ENCODE measurements at regions not wholly inside any gene's neighbourhood (a gene's known extent, or its start where the extent isn't known, plus 50 kb on each side); places are given as distances from the start of the nearest gene placed in this dataset.

GRCh38 chr20:50417484-50418235, 92.5 kb upstream of the PTPN1 start:
- H4K20me1 ChIP-seq (ENCODE audit: insufficient read depth, low read length), result no peaks in the 10 kb centered on the region
- no peak for TF ChIP-seq EZH2 (IDR thresholded peaks at IDR 0.05; ENCODE audit: borderline replicate concordance, low read length)
- TF ChIP-seq, protein P1, sequence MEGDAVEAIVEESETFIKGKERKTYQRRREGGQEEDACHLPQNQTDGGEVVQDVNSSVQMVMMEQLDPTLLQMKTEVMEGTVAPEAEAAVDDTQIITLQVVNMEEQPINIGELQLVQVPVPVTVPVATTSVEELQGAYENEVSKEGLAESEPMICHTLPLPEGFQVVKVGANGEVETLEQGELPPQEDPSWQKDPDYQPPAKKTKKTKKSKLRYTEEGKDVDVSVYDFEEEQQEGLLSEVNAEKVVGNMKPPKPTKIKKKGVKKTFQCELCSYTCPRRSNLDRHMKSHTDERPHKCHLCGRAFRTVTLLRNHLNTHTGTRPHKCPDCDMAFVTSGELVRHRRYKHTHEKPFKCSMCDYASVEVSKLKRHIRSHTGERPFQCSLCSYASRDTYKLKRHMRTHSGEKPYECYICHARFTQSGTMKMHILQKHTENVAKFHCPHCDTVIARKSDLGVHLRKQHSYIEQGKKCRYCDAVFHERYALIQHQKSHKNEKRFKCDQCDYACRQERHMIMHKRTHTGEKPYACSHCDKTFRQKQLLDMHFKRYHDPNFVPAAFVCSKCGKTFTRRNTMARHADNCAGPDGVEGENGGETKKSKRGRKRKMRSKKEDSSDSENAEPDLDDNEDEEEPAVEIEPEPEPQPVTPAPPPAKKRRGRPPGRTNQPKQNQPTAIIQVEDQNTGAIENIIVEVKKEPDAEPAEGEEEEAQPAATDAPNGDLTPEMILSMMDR (IDR thresholded peaks at IDR 0.05; ENCODE audit: low read length), result no peak
- H3K36me3 ChIP-seq (ENCODE audit: insufficient read depth, low read length), result no peaks in the 10 kb centered on the region
- H3K9me2 ChIP-seq (ENCODE audit: low read depth, low read length), result no peaks in the 10 kb centered on the region
- H3K9ac ChIP-seq (ENCODE audit: low read length), result no peak overlapping the region
- no peaks in the 10 kb centered on the region for H3F3A ChIP-seq (ENCODE audit: insufficient read depth, low read length)
- H3K9me3 ChIP-seq (ENCODE audit: low read length), result 0 out of 2 replicates have a peak, but pooled peaks cover 2% of the 10 kb centered on the region
- no peak overlapping the region for H2AFZ ChIP-seq (ENCODE audit: low read length)
- H3K4me3 ChIP-seq (ENCODE audit: low read depth, low read length, poor library complexity, severe bottlenecking), result no peak overlapping the region
- H3K79me2 ChIP-seq (ENCODE audit: insufficient read depth, low read length), result no peaks in the 10 kb centered on the region
- H3K4me2 ChIP-seq (ENCODE audit: low read length), result no peak overlapping the region
- H3K4me1 ChIP-seq (ENCODE audit: insufficient read depth, low read length, severe bottlenecking), result no peaks in the 10 kb centered on the region
- H3K27ac ChIP-seq (ENCODE audit: low read depth, low read length, poor library complexity, severe bottlenecking), result no peak overlapping the region
- peaks cover 6% of the 10 kb centered on the region; the same call in 1 of the 2 replicates for H3K27me3 ChIP-seq (ENCODE audit: insufficient read depth, low read length)

GRCh38 chr20:50418890-50419642, 91.1 kb upstream of the PTPN1 start:
- H3K27ac ChIP-seq (ENCODE audit: low read depth, low read length, poor library complexity, severe bottlenecking), result no peak overlapping the region

GRCh38 chr20:50420380-50420779, 89.8 kb upstream of the PTPN1 start:
- Histone ChIP-seq H4K20me1 (ENCODE audit: insufficient read depth, low read length) (no peaks in the 10 kb centered on the region), H3K36me3 (ENCODE audit: insufficient read depth, low read length) (no peaks in the 10 kb centered on the region), H3K4me3 (ENCODE audit: low read depth, low read length, poor library complexity, severe bottlenecking) (no peak overlapping the region), H3K27ac (ENCODE audit: low read depth, low read length, poor library complexity, severe bottlenecking) (no peak overlapping the region), H3K9ac (ENCODE audit: low read length) (no peak overlapping the region), H3K4me1 (ENCODE audit: insufficient read depth, low read length, severe bottlenecking) (no peaks in the 10 kb centered on the region), H3K4me2 (ENCODE audit: low read length) (no peak overlapping the region), H3K27me3 (ENCODE audit: insufficient read depth, low read length) (peaks cover 6% of the 10 kb centered on the region; the same call in 1 of the 2 replicates), H3F3A (ENCODE audit: insufficient read depth, low read length) (no peaks in the 10 kb centered on the region), H2AFZ (ENCODE audit: low read length) (no peak overlapping the region), H3K79me2 (ENCODE audit: insufficient read depth, low read length) (no peaks in the 10 kb centered on the region), H3K9me3 (ENCODE audit: low read length) (0 out of 2 replicates have a peak, but pooled peaks cover 2% of the 10 kb centered on the region), H3K9me2 (ENCODE audit: low read depth, low read length) (no peaks in the 10 kb centered on the region)
- TF ChIP-seq, protein P1 (IDR thresholded peaks at IDR 0.05; ENCODE audit: low read length), result no peak
- TF ChIP-seq EZH2 (IDR thresholded peaks at IDR 0.05; ENCODE audit: borderline replicate concordance, low read length), result no peak

More at GRCh38 chr20:50418890-50419642, 91.1 kb upstream of the PTPN1 start:
- Histone ChIP-seq H3K9me2 (ENCODE audit: low read depth, low read length) (no peaks in the 10 kb centered on the region), H3K9ac (ENCODE audit: low read length) (no peak overlapping the region), H4K20me1 (ENCODE audit: insufficient read depth, low read length) (no peaks in the 10 kb centered on the region), H2AFZ (ENCODE audit: low read length) (no peak overlapping the region), H3K27me3 (ENCODE audit: insufficient read depth, low read length) (peaks cover 6% of the 10 kb centered on the region; the same call in 1 of the 2 replicates), H3F3A (ENCODE audit: insufficient read depth, low read length) (no peaks in the 10 kb centered on the region), H3K36me3 (ENCODE audit: insufficient read depth, low read length) (no peaks in the 10 kb centered on the region), H3K4me1 (ENCODE audit: insufficient read depth, low read length, severe bottlenecking) (no peaks in the 10 kb centered on the region), H3K79me2 (ENCODE audit: insufficient read depth, low read length) (no peaks in the 10 kb centered on the region), H3K4me3 (ENCODE audit: low read depth, low read length, poor library complexity, severe bottlenecking) (no peak overlapping the region), H3K4me2 (ENCODE audit: low read length) (no peak overlapping the region), H3K9me3 (ENCODE audit: low read length) (0 out of 2 replicates have a peak, but pooled peaks cover 2% of the 10 kb centered on the region)
- TF ChIP-seq EZH2 (IDR thresholded peaks at IDR 0.05; ENCODE audit: borderline replicate concordance, low read length), result no peak
- TF ChIP-seq, protein P1 (IDR thresholded peaks at IDR 0.05; ENCODE audit: low read length), result no peak
